Uterus (tissue), 2 donors: ENCODE measurements at regions not wholly inside any gene's neighbourhood (a gene's known extent, or its start where the extent isn't known, plus 50 kb on each side); places are given as distances from the start of the nearest gene placed in this dataset.

Source experiments
- CTCF ChIP-seq, 4 experiments: fragments of 200-600 bp in 2 of 4; fragments of 450-650 bp in 2 of 4; sonication (generic) in 2 of 4; IDR thresholded peaks; one replicate each; pipeline ENCODE4 v1.5.1; 2016 to 2019; ENCODE audit warnings: antibody characterized with exemption in 4 of 4, mild to moderate bottlenecking in 2 of 4, moderate library complexity in 1 of 4
- POLR2A ChIP-seq, 2 donors: fragments of 450-650 bp; IDR thresholded peaks; one replicate each; pipeline ENCODE4 v1.6.1; 2016; ENCODE audit warnings: antibody characterized with exemption in 2 of 2, mild to moderate bottlenecking in 1 of 2, moderate library complexity in 1 of 2

DNA sequence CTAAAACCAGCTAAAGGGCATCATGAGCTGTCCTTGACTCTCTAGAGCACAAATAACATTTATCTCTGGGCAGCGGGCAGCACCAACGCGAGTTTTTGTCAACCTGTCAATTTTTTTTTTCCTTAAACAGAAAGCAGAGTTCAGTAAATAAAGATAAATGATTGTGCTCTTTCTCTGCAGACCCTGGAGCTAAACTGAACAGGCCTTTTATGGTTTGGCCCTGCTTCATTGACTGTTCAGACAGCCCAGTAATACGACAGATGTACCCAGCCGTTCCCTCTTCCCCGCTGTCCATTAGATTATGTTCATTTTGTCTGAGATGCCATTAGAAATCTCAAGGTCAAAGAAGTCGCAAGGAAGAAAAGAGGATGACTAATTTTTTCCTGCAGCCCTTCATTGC is 280.5 kb upstream of the PIK3C3 start:
- no peak for TF ChIP-seq CTCF (IDR thresholded peaks at IDR 0.05)
- TF ChIP-seq POLR2A (IDR thresholded peaks at IDR 0.05) = no peak
